ENCODE measurements at regions not wholly inside any gene's neighbourhood (a gene's known extent, or its start where the extent isn't known, plus 50 kb on each side); places are given as distances from the start of the nearest gene placed in this dataset.

GRCh38 chr13:39976481-39976880 is 321.0 kb downstream of the COG6 start:
- TF ChIP-seq CTCF (conservative IDR thresholded peaks at IDR 0.05 in 1 of 2, IDR thresholded peaks at IDR 0.05 in 1 of 2; ENCODE audit: low read depth in 1 of 2, low read length in 2 of 2) (no peak), EZH2 (IDR thresholded peaks at IDR 0.05; ENCODE audit: low read length, missing control alignments) (no peak)

Data from fibroblast of lung (primary cell).